ENCODE measurements at regions not wholly inside any gene's neighbourhood (a gene's known extent, or its start where the extent isn't known, plus 50 kb on each side); places are given as distances from the start of the nearest gene placed in this dataset.

DNA sequence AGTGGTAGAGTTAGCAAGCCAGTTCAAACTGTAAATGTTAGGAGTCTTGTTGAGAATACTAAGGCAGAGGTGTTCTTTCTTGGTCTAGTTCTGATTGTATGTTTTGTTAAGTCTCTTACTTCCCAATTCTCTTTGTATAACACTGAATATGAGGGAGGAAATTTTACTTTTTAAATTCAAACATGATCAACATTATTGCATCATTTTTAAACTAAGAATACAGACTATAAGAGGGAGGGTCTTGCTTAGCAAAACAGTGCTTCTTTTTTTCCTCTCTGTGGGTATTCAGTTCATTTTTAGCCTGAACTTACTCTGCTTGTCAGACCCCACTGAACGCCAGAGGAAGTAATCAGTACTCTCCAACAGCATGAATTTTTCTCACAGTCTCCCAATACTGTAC is 198.0 kb downstream of the GABRG1 start:
- Histone ChIP-seq H3K79me2 (replicated peaks; ENCODE audit: insufficient read depth, low read length) (no peaks in the 10 kb centered on the region), H3K9me3 (ENCODE audit: low read length) (no peaks in the 10 kb centered on the region), H3K9me2 (ENCODE audit: insufficient read depth, low read length) (no peaks in the 10 kb centered on the region), H4K20me1 (ENCODE audit: insufficient read depth) (no peaks in the 10 kb centered on the region), H2AFZ (ENCODE audit: low read depth, low read length) (no peak overlapping the region), H3K9ac (ENCODE audit: low read length) (no peak overlapping the region), H3K27me3 (ENCODE audit: insufficient read depth, low read depth, low read length) (no peaks in the 10 kb centered on the region), H3K27ac (ENCODE audit: low read length) (no peak overlapping the region), H3K36me3 (ENCODE audit: insufficient read depth, low read length) (no peaks in the 10 kb centered on the region), H3K4me2 (ENCODE audit: low read length) (no peak overlapping the region), H3K4me3 (ENCODE audit: low read length) (no peak overlapping the region), H3F3A (ENCODE audit: insufficient read depth, low read length, poor library complexity, severe bottlenecking) (no peaks in the 10 kb centered on the region)
- TF ChIP-seq SMC3 (conservative IDR thresholded peaks at IDR 0.05; ENCODE audit: poor library complexity): no peak
- no peak for TF ChIP-seq MXI1 (conservative IDR thresholded peaks at IDR 0.05; ENCODE audit: poor library complexity, severe bottlenecking)
- TF ChIP-seq RAD21 (conservative IDR thresholded peaks at IDR 0.05): no peak
- TF ChIP-seq REST (IDR thresholded peaks at IDR 0.05; ENCODE audit: borderline replicate concordance): no peak
- TF ChIP-seq EP300 (conservative IDR thresholded peaks at IDR 0.05; ENCODE audit: poor library complexity, severe bottlenecking): no peak
- TF ChIP-seq, protein P1, sequence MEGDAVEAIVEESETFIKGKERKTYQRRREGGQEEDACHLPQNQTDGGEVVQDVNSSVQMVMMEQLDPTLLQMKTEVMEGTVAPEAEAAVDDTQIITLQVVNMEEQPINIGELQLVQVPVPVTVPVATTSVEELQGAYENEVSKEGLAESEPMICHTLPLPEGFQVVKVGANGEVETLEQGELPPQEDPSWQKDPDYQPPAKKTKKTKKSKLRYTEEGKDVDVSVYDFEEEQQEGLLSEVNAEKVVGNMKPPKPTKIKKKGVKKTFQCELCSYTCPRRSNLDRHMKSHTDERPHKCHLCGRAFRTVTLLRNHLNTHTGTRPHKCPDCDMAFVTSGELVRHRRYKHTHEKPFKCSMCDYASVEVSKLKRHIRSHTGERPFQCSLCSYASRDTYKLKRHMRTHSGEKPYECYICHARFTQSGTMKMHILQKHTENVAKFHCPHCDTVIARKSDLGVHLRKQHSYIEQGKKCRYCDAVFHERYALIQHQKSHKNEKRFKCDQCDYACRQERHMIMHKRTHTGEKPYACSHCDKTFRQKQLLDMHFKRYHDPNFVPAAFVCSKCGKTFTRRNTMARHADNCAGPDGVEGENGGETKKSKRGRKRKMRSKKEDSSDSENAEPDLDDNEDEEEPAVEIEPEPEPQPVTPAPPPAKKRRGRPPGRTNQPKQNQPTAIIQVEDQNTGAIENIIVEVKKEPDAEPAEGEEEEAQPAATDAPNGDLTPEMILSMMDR (IDR thresholded peaks at IDR 0.05; ENCODE audit: poor library complexity, severe bottlenecking): no peak
- TF ChIP-seq POLR2AphosphoS5 (IDR thresholded peaks at IDR 0.05): no peak
- TF ChIP-seq EZH2 (IDR thresholded peaks at IDR 0.05; ENCODE audit: borderline replicate concordance, insufficient read depth, low read length, poor library complexity, severe bottlenecking): no peak
- no peak for TF ChIP-seq TAF1 (IDR thresholded peaks at IDR 0.05; ENCODE audit: low read depth)

- Histone ChIP-seq H3K4me3 (ENCODE audit: low read length) (no peak overlapping the region), H3F3A (ENCODE audit: insufficient read depth, low read length, poor library complexity, severe bottlenecking) (no peaks in the 10 kb centered on the region), H3K79me2 (replicated peaks; ENCODE audit: insufficient read depth, low read length) (no peaks in the 10 kb centered on the region), H3K27ac (ENCODE audit: low read length) (no peak overlapping the region), H3K9ac (ENCODE audit: low read length) (no peak overlapping the region), H3K9me3 (ENCODE audit: low read length) (no peaks in the 10 kb centered on the region), H2AFZ (ENCODE audit: low read depth, low read length) (no peak overlapping the region), H3K27me3 (ENCODE audit: insufficient read depth, low read depth, low read length) (no peaks in the 10 kb centered on the region), H3K9me2 (ENCODE audit: insufficient read depth, low read length) (no peaks in the 10 kb centered on the region), H4K20me1 (ENCODE audit: insufficient read depth) (no peaks in the 10 kb centered on the region), H3K36me3 (ENCODE audit: insufficient read depth, low read length) (no peaks in the 10 kb centered on the region), H3K4me2 (ENCODE audit: low read length) (no peak overlapping the region)
- TF ChIP-seq RAD21 (conservative IDR thresholded peaks at IDR 0.05): no peak
- TF ChIP-seq, protein P1 (IDR thresholded peaks at IDR 0.05; ENCODE audit: poor library complexity, severe bottlenecking): no peak
- TF ChIP-seq POLR2AphosphoS5 (IDR thresholded peaks at IDR 0.05): no peak
- no peak for TF ChIP-seq SMC3 (conservative IDR thresholded peaks at IDR 0.05; ENCODE audit: poor library complexity)
- TF ChIP-seq REST (IDR thresholded peaks at IDR 0.05; ENCODE audit: borderline replicate concordance): no peak
Observed at GRCh38 chr4:45920861-45921260, 203.0 kb downstream of the GABRG1 start.
